H1 (cell line): ENCODE measurements at regions not wholly inside any gene's neighbourhood (a gene's known extent, or its start where the extent isn't known, plus 50 kb on each side); places are given as distances from the start of the nearest gene placed in this dataset.

Experiments used
- CTCF ChIA-PET: fragments of 300-600 bp; sonication (Branson Sonifier 250); formaldehyde crosslinking; loops from one replicate; lab custom pipeline; 2021; ENCODE audit not compliant: partially characterized antibody; lab: Charles Lee
- POLR2A ChIA-PET: fragments of 300-600 bp; sonication (Branson Sonifier 250); formaldehyde crosslinking; loops from one replicate; lab custom pipeline; 2021; ENCODE audit warnings: inconsistent platforms; ENCODE audit not compliant: partially characterized antibody; lab: Charles Lee
- DNase-seq, 2 experiments: peaks; one replicate each; pipeline versions ENCODE4 v3.0.0 to v3.0.0-alpha.2; 2010 to 2022; ENCODE audit warnings: low spot score in 2 of 2, low read depth in 1 of 2, mixed read lengths in 1 of 2
- FAIRE-seq: peaks from 2 replicates; lab custom pipeline; 2011; peaks lifted over from hg19 to GRCh38; lab: Jason Lieb, UNC
- H2AFZ ChIP-seq: 2 replicates; pipeline ENCODE4 v1.8.1; 2012; ENCODE audit warnings: low read length, inconsistent platforms
- H2AK5ac ChIP-seq: 2 replicates; pipeline ENCODE4 v1.6.1; 2013; ENCODE audit warnings: low read depth, low read length
- H2BK120ac ChIP-seq: replicated peaks from 2 replicates; pipeline ENCODE3; 2013; ENCODE audit warnings: low read depth, low read length, inconsistent platforms
- H2BK12ac ChIP-seq: 2 replicates; pipeline ENCODE4 v1.6.1; 2013; ENCODE audit warnings: low read depth, low read length
- H2BK15ac ChIP-seq: 2 replicates; pipeline ENCODE4 v1.6.1; 2013; ENCODE audit warnings: low read length
- H2BK20ac ChIP-seq: 2 replicates; pipeline ENCODE4 v1.6.1; 2013; ENCODE audit warnings: low read length
- H2BK5ac ChIP-seq: 2 replicates; pipeline ENCODE4 v1.6.1; 2013; ENCODE audit warnings: low read depth, low read length
- H3K14ac ChIP-seq: 2 replicates; pipeline ENCODE4 v1.6.1; 2013; ENCODE audit warnings: inconsistent platforms; ENCODE audit not compliant: insufficient read length
- H3K18ac ChIP-seq: 2 replicates; pipeline ENCODE4 v1.6.1; 2013; ENCODE audit warnings: low read length; ENCODE audit errors: extremely low read depth
- H3K23ac ChIP-seq: 2 replicates; pipeline ENCODE4 v1.6.1; 2013; ENCODE audit warnings: inconsistent platforms; ENCODE audit not compliant: insufficient read length
- H3K23me2 ChIP-seq: 2 replicates; pipeline ENCODE4 v1.6.1; 2013; ENCODE audit warnings: low read depth, low read length
- H3K27ac ChIP-seq: 2 replicates; pipeline ENCODE4 v1.6.1; 2011; ENCODE audit warnings: low read depth, low read length, inconsistent platforms
- H3K27me3 ChIP-seq, 4 experiments: replicated peaks in 1 of 4; 1 replicate in 1 of 4; 2 replicates in 3 of 4; pipeline versions ENCODE4 v1.6.1 to v1.8.1; 2011 to 2013; ENCODE audit warnings: low read length in 3 of 4, mild to moderate bottlenecking in 3 of 4, inconsistent platforms in 2 of 4, mixed read lengths in 2 of 4, moderate library complexity in 1 of 4; ENCODE audit not compliant: control insufficient read depth in 3 of 4, insufficient read depth in 3 of 4; ENCODE audit errors: extremely low read depth in 1 of 4
- H3K36me3 ChIP-seq, 4 experiments: 2 replicates each; pipeline versions ENCODE4 v1.6.1 to v1.8.1; 2011 to 2013; ENCODE audit warnings: mild to moderate bottlenecking in 4 of 4, low read length in 3 of 4, moderate library complexity in 2 of 4, control low read depth in 1 of 4, inconsistent platforms in 1 of 4; ENCODE audit not compliant: insufficient read depth in 4 of 4, control insufficient read depth in 2 of 4
- H3K4ac ChIP-seq: replicated peaks from 2 replicates; pipeline ENCODE3; 2013; ENCODE audit warnings: low read length, low read depth, mixed read lengths, inconsistent platforms; ENCODE audit not compliant: insufficient read length
- H3K4me1 ChIP-seq, 4 experiments: replicated peaks in 1 of 4; 1 replicate in 1 of 4; 2 replicates in 3 of 4; pipeline versions ENCODE4 v1.6.1 to v1.8.1; 2011 to 2013; ENCODE audit warnings: low read length in 3 of 4, inconsistent platforms in 2 of 4, mixed read lengths in 1 of 4; ENCODE audit not compliant: insufficient read depth in 4 of 4, control insufficient read depth in 3 of 4
- H3K4me2 ChIP-seq, 2 experiments: 2 replicates each; pipeline versions ENCODE4 v1.6.1 to v1.8.1; 2011 to 2013; ENCODE audit warnings: low read depth in 2 of 2, low read length in 2 of 2, control low read depth in 1 of 2, inconsistent platforms in 1 of 2, mild to moderate bottlenecking in 1 of 2; ENCODE audit not compliant: insufficient read depth in 1 of 2
- H3K4me3 ChIP-seq, 4 experiments: fragments of 200-600, 300-600 bp in 1 of 4; sonication (generic), shearing (Covaris generic), sonication (Bioruptor Twin) in 1 of 4; 2 replicates each; pipeline versions ENCODE4 v1.5.1 to v1.8.1; 2011 to 2016; ENCODE audit warnings: low read length in 4 of 4, low read depth in 3 of 4, control low read depth in 2 of 4, inconsistent platforms in 2 of 4, mild to moderate bottlenecking in 2 of 4, mixed read lengths in 1 of 4, moderate library complexity in 1 of 4; ENCODE audit not compliant: insufficient read depth in 2 of 4; ENCODE audit errors: extremely low read depth in 1 of 4
- H3K56ac ChIP-seq: replicated peaks from 2 replicates; pipeline ENCODE3; 2013; ENCODE audit warnings: low read depth, mild to moderate bottlenecking, mixed read lengths, low read length, inconsistent platforms; ENCODE audit not compliant: insufficient read length
- H3K79me1 ChIP-seq: 2 replicates; pipeline ENCODE4 v1.6.1; 2013; ENCODE audit warnings: low read depth, low read length, control low read depth
- H3K79me2 ChIP-seq, 2 experiments: 2 replicates each; pipeline versions ENCODE4 v1.6.1 to v1.8.1; 2012 to 2013; ENCODE audit warnings: low read length in 2 of 2, mild to moderate bottlenecking in 2 of 2, inconsistent platforms in 1 of 2; ENCODE audit not compliant: insufficient read depth in 2 of 2, control insufficient read depth in 1 of 2
- H3K9ac ChIP-seq, 4 experiments: replicated peaks in 1 of 4; 1 replicate in 1 of 4; 2 replicates in 3 of 4; pipeline versions ENCODE4 v1.6.1 to v1.8.1; 2011 to 2013; ENCODE audit warnings: low read depth in 3 of 4, low read length in 3 of 4, control low read depth in 2 of 4, mild to moderate bottlenecking in 2 of 4, moderate library complexity in 2 of 4, inconsistent platforms in 1 of 4; ENCODE audit errors: extremely low read depth in 1 of 4
- H3K9me3 ChIP-seq, 2 experiments: 2 replicates each; pipeline versions ENCODE4 v1.6.1 to v1.8.1; 2012 to 2013; ENCODE audit warnings: mild to moderate bottlenecking in 2 of 2, moderate library complexity in 2 of 2, control low read depth in 1 of 2, inconsistent platforms in 1 of 2, low read depth in 1 of 2, low read length in 1 of 2, mixed read lengths in 1 of 2; ENCODE audit not compliant: insufficient read depth in 2 of 2
- H4K20me1 ChIP-seq, 2 experiments: replicated peaks in 1 of 2; 2 replicates each; pipeline versions ENCODE3 to v1.8.1; 2011 to 2013; ENCODE audit warnings: inconsistent platforms in 2 of 2, low read length in 2 of 2, mild to moderate bottlenecking in 1 of 2; ENCODE audit not compliant: insufficient read depth in 2 of 2, control insufficient read depth in 1 of 2
- H4K5ac ChIP-seq: 2 replicates; pipeline ENCODE4 v1.6.1; 2013; ENCODE audit warnings: low read length, low read depth, mixed read lengths, inconsistent platforms; ENCODE audit not compliant: insufficient read length
- H4K8ac ChIP-seq: 2 replicates; pipeline ENCODE4 v1.8.0; 2013; ENCODE audit warnings: mild to moderate bottlenecking, moderate library complexity, low read length, inconsistent platforms; ENCODE audit not compliant: insufficient read depth; ENCODE audit errors: extremely low read depth
- H4K91ac ChIP-seq: replicated peaks from 2 replicates; pipeline ENCODE3; 2013; ENCODE audit warnings: low read length, mixed read lengths, inconsistent platforms; ENCODE audit not compliant: insufficient read length
- ATF2 ChIP-seq: IDR thresholded peaks from 2 replicates; pipeline ENCODE4 v1.6.1; 2012; ENCODE audit warnings: low read length, inconsistent platforms
- BCL11A ChIP-seq, 2 experiments: IDR thresholded peaks; one replicate each; pipeline ENCODE4 v1.6.1; 2011; ENCODE audit warnings: low read depth in 2 of 2, low read length in 2 of 2, mild to moderate bottlenecking in 2 of 2
- KDM1A ChIP-seq: fragments of 200-600, 300-600 bp; sonication (generic); IDR thresholded peaks from 2 replicates; pipeline ENCODE4 v1.7.1; 2016; ENCODE audit warnings: mild to moderate bottlenecking, low read length, borderline replicate concordance
- WGBS, 2 experiments: shearing (Covaris generic) in 1 of 2; methylation state at CpG; one replicate each; pipeline versions ENCODE4 v1.1.6 to v1.1.7; 2013 to 2015; ENCODE audit warnings: low lambda C conversion rate in 2 of 2, mixed read lengths in 2 of 2, inconsistent platforms in 1 of 2, low coverage in 1 of 2, missing lambda C conversion rate in 1 of 2; ENCODE audit not compliant: insufficient replicate concordance in 2 of 2, insufficient coverage in 1 of 2, insufficient read length in 1 of 2; ENCODE audit errors: extremely low coverage in 1 of 2, missing lambda C conversion rate in 1 of 2; 5-methylcytosine and 5-hydroxymethylcytosine counted together

GRCh38 chr2:186992597-186992996, 143.6 kb upstream of the ZSWIM2 start:
- FAIRE-seq, result no peak

More at GRCh38 chr2:186992597-186992996, 143.6 kb upstream of the ZSWIM2 start:
- Histone ChIP-seq H2AK5ac (no peak overlapping the region), H3K14ac (no peak overlapping the region), H4K20me1 (no peaks in the 10 kb centered on the region), H2BK12ac (no peak overlapping the region), H3K4ac (no peak overlapping the region), H2BK120ac (no peak overlapping the region), H3K18ac (no peak overlapping the region), H3K4me3 (no peak overlapping the region), H2BK20ac (no peak overlapping the region), H3K36me3 (no peaks in the 10 kb centered on the region), H4K8ac (no peak overlapping the region), H2BK5ac (no peak overlapping the region), H3K27me3 (no peaks in the 10 kb centered on the region), H3K4me1 (no peaks in the 10 kb centered on the region), H3K23ac (no peak overlapping the region), H4K5ac (no peak overlapping the region), H3K79me2 (no peaks in the 10 kb centered on the region), H3K9ac (no peak overlapping the region), H3K79me1 (no peaks in the 10 kb centered on the region), H3K23me2 (no peaks in the 10 kb centered on the region; the same call in 1 of the 2 replicates), H2BK15ac (no peak overlapping the region), H3K27ac (no peak overlapping the region), H3K56ac (no peak overlapping the region), H4K91ac (no peak overlapping the region), H2AFZ (no peak overlapping the region), H3K9me3 (no peaks in the 10 kb centered on the region), H3K4me2 (no peak overlapping the region)
- CTCF ChIA-PET, result no interaction called here
- POLR2A ChIA-PET, result no interaction called here
- WGBS, 2 experiments, result 77% methylated on average over 2 of the region's 2 CpGs; no CpG with 5 or more reads in 1 of the 2 experiments
- no peak for TF ChIP-seq KDM1A
- TF ChIP-seq BCL11A (IDR thresholded peaks at IDR 0.05; ENCODE audit: low read depth in 2 of 2, low read length in 2 of 2), result no peak
- TF ChIP-seq ATF2, result no peak
- no peak for DNase-seq
